K562 (cell line): ENCODE measurements at regions not wholly inside any gene's neighbourhood (a gene's known extent, or its start where the extent isn't known, plus 50 kb on each side); places are given as distances from the start of the nearest gene placed in this dataset.
A peak's percentile ranks its signal among the peaks of the same experiment; 100 is the strongest.

ENCODE experiments used
- ATF1 ChIP-seq, 2 experiments: fragments of 450-650 bp in 1 of 2; IDR thresholded peaks; 2 replicates each; pipeline ENCODE4 v1.6.1; 2016; ENCODE audit warnings: missing compliant biosample characterization in 1 of 2, missing genetic modification characterization in 1 of 2
- CAMTA2 ChIP-seq: fragments of 250-450 bp; sonication (Bioruptor Pico); conservative IDR thresholded peaks from 2 replicates; pipeline ENCODE4 v1.5.1; 2022
- CSDE1 ChIP-seq, 2 experiments: fragments of 450-650 bp; IDR thresholded peaks; 2 replicates each; pipeline ENCODE4 v1.6.1; 2016; ENCODE audit warnings: mild to moderate bottlenecking in 1 of 2
- E2F3 ChIP-seq: fragments of 250-450 bp; sonication (Bioruptor Pico); IDR thresholded peaks from 2 replicates; pipeline ENCODE4 v1.4.0; 2020; ENCODE audit warnings: mild to moderate bottlenecking
- ETS2 ChIP-seq: IDR thresholded peaks from 2 replicates; pipeline ENCODE4 v1.6.1; 2016; ENCODE audit warnings: borderline replicate concordance, missing genetic modification characterization, mild to moderate bottlenecking, moderate library complexity, missing compliant biosample characterization; ENCODE audit not compliant: poor library complexity, severe bottlenecking
- MGA ChIP-seq: fragments of 450-650 bp; IDR thresholded peaks from 2 replicates; pipeline ENCODE4 v1.6.1; 2016; ENCODE audit warnings: mild to moderate bottlenecking, moderate library complexity
- PHB2 ChIP-seq: fragments of 450-650 bp; IDR thresholded peaks from 2 replicates; pipeline ENCODE4 v1.6.1; 2017; ENCODE audit warnings: low read depth
- STAT5A ChIP-seq: IDR thresholded peaks from 2 replicates; pipeline ENCODE4 v1.6.1; 2012; ENCODE audit warnings: low read length, inconsistent platforms, borderline replicate concordance
- TRIM24 ChIP-seq, 2 experiments: fragments of 450-650 bp; IDR thresholded peaks; 2 replicates each; pipeline ENCODE4 v1.6.1; 2016
- ZBTB11 ChIP-seq, 3 experiments: fragments of 200-800 bp in 1 of 3; fragments of 250-450 bp in 1 of 3; fragments of 450-650 bp in 1 of 3; sonication (Bioruptor Pico) in 1 of 3; sonication (Bioruptor generic) in 1 of 3; formaldehyde crosslinking in 1 of 3; IDR thresholded peaks; 2 replicates each; pipeline versions ENCODE4 v1.6.1 to v1.8.0; 2016 to 2022; ENCODE audit warnings: mild to moderate bottlenecking in 2 of 3, missing genetic modification characterization in 2 of 3, missing compliant biosample characterization in 1 of 3, moderate library complexity in 1 of 3
- ZBTB7A ChIP-seq: IDR thresholded peaks from 2 replicates; pipeline ENCODE4 v1.6.1; 2011; ENCODE audit warnings: low read depth, mild to moderate bottlenecking, low read length, moderate library complexity, borderline replicate concordance; ENCODE audit not compliant: control insufficient read depth

GRCh38 chr11:116276051-116277044 is 496.4 kb downstream of the BUD13 start (continued):
- TF ChIP-seq ZBTB11 (CRISPR knock-in tag; IDR thresholded peaks at IDR 0.05): no peak
- no peak for TF ChIP-seq ATF1 (CRISPR knock-in tag; IDR thresholded peaks at IDR 0.05)
- peak; percentile 60 for TF ChIP-seq ATF1 (tag; IDR thresholded peaks at IDR 0.05)
- no peak for TF ChIP-seq CAMTA2
- TF ChIP-seq ZBTB7A: peak; percentile 38; the same call in 1 of the 2 replicates
- no peak for TF ChIP-seq ETS2 (tag)
- peak in 1 of 2 experiments; percentile 27; a peak in 1 of 4 replicates for TF ChIP-seq TRIM24 (IDR thresholded peaks at IDR 0.05)
- no peak for TF ChIP-seq E2F3 (CRISPR knock-in tag)
- TF ChIP-seq CSDE1 (IDR thresholded peaks at IDR 0.05): no peak
- no peak for TF ChIP-seq MGA
- TF ChIP-seq PHB2: no peak
- no peak for TF ChIP-seq STAT5A
